H9 (cell line): ENCODE measurements at regions not wholly inside any gene's neighbourhood (a gene's known extent, or its start where the extent isn't known, plus 50 kb on each side); places are given as distances from the start of the nearest gene placed in this dataset.

ENCODE experiments used
- DNase-seq: peaks from one replicate; pipeline ENCODE4 v3.0.0-alpha.2; 2017
- H2AFZ ChIP-seq: one replicate; pipeline ENCODE4 v1.6.1; 2013; ENCODE audit warnings: mild to moderate bottlenecking, low read length, control low read depth, moderate library complexity
- H2AK5ac ChIP-seq: 2 replicates; pipeline ENCODE4 v1.6.1; 2013; ENCODE audit warnings: low read length, control low read depth, mixed read lengths; ENCODE audit not compliant: insufficient read length
- H2BK120ac ChIP-seq: one replicate; pipeline ENCODE4 v1.6.1; 2013; ENCODE audit warnings: low read depth, mild to moderate bottlenecking, low read length, control low read depth, inconsistent platforms; ENCODE audit not compliant: poor library complexity, severe bottlenecking
- H2BK12ac ChIP-seq: 2 replicates; pipeline ENCODE4 v1.6.1; 2013; ENCODE audit warnings: low read length, control low read depth, mixed read lengths, low read depth; ENCODE audit not compliant: insufficient read length
- H2BK15ac ChIP-seq: 2 replicates; pipeline ENCODE4 v1.6.1; 2013; ENCODE audit warnings: low read depth, low read length, control low read depth
- H2BK20ac ChIP-seq: one replicate; pipeline ENCODE4 v1.6.1; 2013; ENCODE audit warnings: low read depth, mild to moderate bottlenecking, low read length, control low read depth, inconsistent platforms; ENCODE audit not compliant: poor library complexity, severe bottlenecking
- H2BK5ac ChIP-seq: 2 replicates; pipeline ENCODE4 v1.6.1; 2013; ENCODE audit warnings: low read length, control low read depth, mixed read lengths; ENCODE audit not compliant: insufficient read length
- H3K14ac ChIP-seq: 2 replicates; pipeline ENCODE4 v1.6.1; 2013; ENCODE audit warnings: low read length, control low read depth; ENCODE audit not compliant: insufficient read depth
- H3K18ac ChIP-seq: 2 replicates; pipeline ENCODE4 v1.6.1; 2013; ENCODE audit warnings: low read depth, mild to moderate bottlenecking, mixed read lengths, low read length, control low read depth; ENCODE audit not compliant: insufficient read length
- H3K23ac ChIP-seq: 2 replicates; pipeline ENCODE4 v1.6.1; 2013; ENCODE audit warnings: low read length, control low read depth, mixed read lengths, low read depth; ENCODE audit not compliant: insufficient read length
- H3K23me2 ChIP-seq: 2 replicates; pipeline ENCODE4 v1.6.1; 2013; ENCODE audit warnings: low read depth, mild to moderate bottlenecking, mixed read lengths, low read length, control low read depth; ENCODE audit not compliant: insufficient read length, poor library complexity, severe bottlenecking
- H3K27ac ChIP-seq: 2 replicates; pipeline ENCODE4 v1.5.1; 2013; ENCODE audit warnings: low read length, control low read depth, mixed read lengths, low read depth; ENCODE audit not compliant: insufficient read length
- H3K27me3 ChIP-seq: 2 replicates; pipeline ENCODE4 v1.6.1; 2013; ENCODE audit warnings: low read length, control low read depth, inconsistent platforms; ENCODE audit not compliant: insufficient read depth
- H3K4ac ChIP-seq: 2 replicates; pipeline ENCODE4 v1.6.1; 2013; ENCODE audit warnings: low read depth, mild to moderate bottlenecking, control low read depth, inconsistent platforms, low read length, moderate library complexity
- H3K4me1 ChIP-seq: 2 replicates; pipeline ENCODE4 v1.6.1; 2013; ENCODE audit warnings: low read length, control low read depth, inconsistent platforms; ENCODE audit not compliant: insufficient read depth
- H3K4me2 ChIP-seq: 2 replicates; pipeline ENCODE4 v1.6.1; 2013; ENCODE audit warnings: low read length, control low read depth, mixed read lengths; ENCODE audit not compliant: insufficient read length, insufficient read depth
- H3K56ac ChIP-seq: 2 replicates; pipeline ENCODE4 v1.6.1; 2013; ENCODE audit warnings: low read depth, mild to moderate bottlenecking, mixed read lengths, low read length, control low read depth; ENCODE audit not compliant: insufficient read length
- H3K79me1 ChIP-seq: 2 replicates; pipeline ENCODE4 v1.6.1; 2013; ENCODE audit warnings: low read depth, mild to moderate bottlenecking, moderate library complexity, low read length, control low read depth, inconsistent platforms; ENCODE audit not compliant: insufficient read depth, poor library complexity, severe bottlenecking
- H3K79me2 ChIP-seq: 2 replicates; pipeline ENCODE4 v1.6.1; 2013; ENCODE audit warnings: low read length, control low read depth, inconsistent platforms; ENCODE audit not compliant: insufficient read depth
- H3K9ac ChIP-seq: 2 replicates; pipeline ENCODE4 v1.6.1; 2013; ENCODE audit warnings: low read length, control low read depth, mixed read lengths; ENCODE audit not compliant: insufficient read length; ENCODE audit errors: extremely low read depth
- H3K9me3 ChIP-seq: one replicate; pipeline ENCODE4 v1.6.1; 2013; ENCODE audit warnings: low read depth, low read length, inconsistent platforms; ENCODE audit not compliant: control insufficient read depth
- H3T11ph ChIP-seq: one replicate; pipeline ENCODE4 v1.6.1; 2013; ENCODE audit warnings: mild to moderate bottlenecking, low read length, control low read depth, inconsistent platforms
- H4K20me1 ChIP-seq: one replicate; pipeline ENCODE4 v1.6.1; 2013; ENCODE audit not compliant: control insufficient read depth, insufficient read length, insufficient read depth
- H4K5ac ChIP-seq: 2 replicates; pipeline ENCODE4 v1.6.1; 2013; ENCODE audit warnings: low read depth, mild to moderate bottlenecking, mixed read lengths, low read length, control low read depth; ENCODE audit not compliant: insufficient read length
- H4K8ac ChIP-seq: replicated peaks from 2 replicates; pipeline ENCODE4 v1.6.1; 2013; ENCODE audit warnings: low read length, control low read depth, mixed read lengths, low read depth; ENCODE audit not compliant: insufficient read length
- H4K91ac ChIP-seq: 2 replicates; pipeline ENCODE4 v1.6.1; 2013; ENCODE audit warnings: low read depth, mild to moderate bottlenecking, moderate library complexity, mixed read lengths, low read length, control low read depth; ENCODE audit not compliant: insufficient read length
- H3K27ac Mint-ChIP-seq, 3 experiments: 2 replicates in 2 of 3; 3 replicates in 1 of 3; pipeline ENCODE4 v1.8.0; 2020 to 2021; ENCODE audit warnings: mixed read lengths in 3 of 3, mild to moderate bottlenecking in 1 of 3, moderate library complexity in 1 of 3
- H3K27me3 Mint-ChIP-seq: 2 replicates; pipeline ENCODE4 v1.8.0; 2021; ENCODE audit warnings: low read depth, mild to moderate bottlenecking, moderate library complexity, mixed read lengths
- H3K36me3 Mint-ChIP-seq, 3 experiments: 2 replicates in 2 of 3; 3 replicates in 1 of 3; pipeline ENCODE4 v1.8.0; 2020 to 2021; ENCODE audit warnings: low read depth in 3 of 3, mixed read lengths in 3 of 3; ENCODE audit not compliant: insufficient read depth in 1 of 3
- H3K4me1 Mint-ChIP-seq, 2 experiments: 2 replicates each; pipeline ENCODE4 v1.8.0; 2020; ENCODE audit warnings: mixed read lengths in 2 of 2
- H3K4me3 Mint-ChIP-seq, 2 experiments: 2 replicates in 1 of 2; 3 replicates in 1 of 2; pipeline ENCODE4 v1.8.0; 2020 to 2021; ENCODE audit warnings: mild to moderate bottlenecking in 2 of 2, mixed read lengths in 2 of 2, moderate library complexity in 1 of 2
- H3K9me3 Mint-ChIP-seq, 2 experiments: 2 replicates in 1 of 2; 3 replicates in 1 of 2; pipeline ENCODE4 v1.8.0; 2020; ENCODE audit warnings: mild to moderate bottlenecking in 2 of 2, mixed read lengths in 2 of 2, moderate library complexity in 1 of 2
- WGBS: extraction: QIAGEN DNeasy Blood & Tissue Kit; methylation state at CpG from one replicate; pipeline ENCODE4 v1.1.7; 2013; ENCODE audit warnings: missing lambda C conversion rate, low lambda C conversion rate, mixed read lengths; ENCODE audit not compliant: insufficient read length; ENCODE audit errors: extremely low coverage; 5-methylcytosine and 5-hydroxymethylcytosine counted together
- TF ChIP-seq, protein P1 (sequence below): fragments of 200-600 bp; sonication (generic); conservative IDR thresholded peaks from 3 replicates; pipeline ENCODE4 v1.8.0; 2021; ENCODE audit warnings: antibody characterized with exemption, mild to moderate bottlenecking

- no peaks in the 10 kb centered on the region for H4K20me1 ChIP-seq
- H2BK15ac ChIP-seq = no peak overlapping the region
- H2BK12ac ChIP-seq = no peak overlapping the region
- no peaks in the 10 kb centered on the region for H3K79me2 ChIP-seq
- H3T11ph ChIP-seq = no peak overlapping the region
- H3K79me1 ChIP-seq = no peaks in the 10 kb centered on the region
- H3K23me2 ChIP-seq = no peaks in the 10 kb centered on the region
- Mint-ChIP-seq H3K4me1 (0 out of 4 replicates have a peak, but pooled peaks cover 0 to 2% of the 10 kb centered on the region in 2 experiments), H3K27ac (no peak overlapping the region), H3K9me3 (no peaks in the 10 kb centered on the region; a peak in 2 of 5 replicates), H3K27me3 (no peaks in the 10 kb centered on the region), H3K4me3 (no peak overlapping the region), H3K36me3 (no peaks in the 10 kb centered on the region)
- no peak overlapping the region for H3K23ac ChIP-seq
- H2AK5ac ChIP-seq = no peak overlapping the region
- H3K4me2 ChIP-seq = no peak overlapping the region
- no peak overlapping the region for H3K18ac ChIP-seq
- no peak overlapping the region for H4K5ac ChIP-seq
- no peaks in the 10 kb centered on the region for H3K4me1 ChIP-seq
- H3K9ac ChIP-seq = no peak overlapping the region
- no peaks in the 10 kb centered on the region for H3K9me3 ChIP-seq
- no peak overlapping the region for H3K14ac ChIP-seq
- no peak overlapping the region for H2AFZ ChIP-seq
- no peak overlapping the region for H2BK5ac ChIP-seq
- no peaks in the 10 kb centered on the region for H3K27me3 ChIP-seq
- no peak overlapping the region for H2BK120ac ChIP-seq
- no peak overlapping the region for H3K56ac ChIP-seq
- H3K4ac ChIP-seq = no peak overlapping the region
- H2BK20ac ChIP-seq = no peak overlapping the region
- no CpG with 5 or more reads among the region's 2 CpGs for WGBS
- no peak overlapping the region for H3K27ac ChIP-seq
- DNase-seq = no peak
- H4K91ac ChIP-seq = no peak overlapping the region
- H4K8ac ChIP-seq = no peak overlapping the region
- TF ChIP-seq, protein P1, sequence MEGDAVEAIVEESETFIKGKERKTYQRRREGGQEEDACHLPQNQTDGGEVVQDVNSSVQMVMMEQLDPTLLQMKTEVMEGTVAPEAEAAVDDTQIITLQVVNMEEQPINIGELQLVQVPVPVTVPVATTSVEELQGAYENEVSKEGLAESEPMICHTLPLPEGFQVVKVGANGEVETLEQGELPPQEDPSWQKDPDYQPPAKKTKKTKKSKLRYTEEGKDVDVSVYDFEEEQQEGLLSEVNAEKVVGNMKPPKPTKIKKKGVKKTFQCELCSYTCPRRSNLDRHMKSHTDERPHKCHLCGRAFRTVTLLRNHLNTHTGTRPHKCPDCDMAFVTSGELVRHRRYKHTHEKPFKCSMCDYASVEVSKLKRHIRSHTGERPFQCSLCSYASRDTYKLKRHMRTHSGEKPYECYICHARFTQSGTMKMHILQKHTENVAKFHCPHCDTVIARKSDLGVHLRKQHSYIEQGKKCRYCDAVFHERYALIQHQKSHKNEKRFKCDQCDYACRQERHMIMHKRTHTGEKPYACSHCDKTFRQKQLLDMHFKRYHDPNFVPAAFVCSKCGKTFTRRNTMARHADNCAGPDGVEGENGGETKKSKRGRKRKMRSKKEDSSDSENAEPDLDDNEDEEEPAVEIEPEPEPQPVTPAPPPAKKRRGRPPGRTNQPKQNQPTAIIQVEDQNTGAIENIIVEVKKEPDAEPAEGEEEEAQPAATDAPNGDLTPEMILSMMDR = no peak
These were observed 192.8 kb downstream of the LMO4 start for GRCh38 chr1:87521452-87521851.
